ENCODE measurements at regions not wholly inside any gene's neighbourhood (a gene's known extent, or its start where the extent isn't known, plus 50 kb on each side); places are given as distances from the start of the nearest gene placed in this dataset.
"Not testable (repeated sequence)": the region's sequence is repeated elsewhere in the genome, so short reads cannot be mapped to it uniquely, and the experiment has no call there.

GRCh38 chr4:59643682-59644081 is 1556.4 kb upstream of the ADGRL3 start:
- Mint-ChIP-seq H3K9me3 (peaks cover 8% of the 10 kb centered on the region), H3K4me1 (no peaks in the 10 kb centered on the region), H3K27ac (no peak overlapping the region)

GRCh38 chr4:59644765-59645164 is 1555.4 kb upstream of the ADGRL3 start:
- H3K27ac Mint-ChIP-seq: no peak overlapping the region
- no peak overlapping the region for H3K4me3 Mint-ChIP-seq
- no peaks in the 10 kb centered on the region for H3K27me3 Mint-ChIP-seq
- no peaks in the 10 kb centered on the region for H3K9me3 Mint-ChIP-seq
- H3K4me1 Mint-ChIP-seq: no peaks in the 10 kb centered on the region
- H3K36me3 Mint-ChIP-seq: no peaks in the 10 kb centered on the region

More at GRCh38 chr4:59643682-59644081, 1556.4 kb upstream of the ADGRL3 start:
- H3K27me3 Mint-ChIP-seq: no peaks in the 10 kb centered on the region
- no peaks in the 10 kb centered on the region for H3K36me3 Mint-ChIP-seq
- no peak overlapping the region for H3K4me3 Mint-ChIP-seq

- H3K4me1 Mint-ChIP-seq: no peaks in the 10 kb centered on the region
- H3K27me3 Mint-ChIP-seq: no peaks in the 10 kb centered on the region
- no peak overlapping the region for H3K4me3 Mint-ChIP-seq
- H3K36me3 Mint-ChIP-seq: no peaks in the 10 kb centered on the region
- H3K27ac Mint-ChIP-seq: no peak overlapping the region
- H3K9me3 Mint-ChIP-seq: peaks cover 5% of the 10 kb centered on the region
These were observed 1554.0 kb upstream of the ADGRL3 start for GRCh38 chr4:59646082-59646481.

GRCh38 chr4:59647011-59647410 is 1553.1 kb upstream of the ADGRL3 start:
- Mint-ChIP-seq H3K36me3 (no peaks in the 10 kb centered on the region), H3K9me3 (peaks cover 5% of the 10 kb centered on the region), H3K27me3 (no peaks in the 10 kb centered on the region), H3K27ac (no peak overlapping the region), H3K4me3 (no peak overlapping the region), H3K4me1 (no peaks in the 10 kb centered on the region)

DNA sequence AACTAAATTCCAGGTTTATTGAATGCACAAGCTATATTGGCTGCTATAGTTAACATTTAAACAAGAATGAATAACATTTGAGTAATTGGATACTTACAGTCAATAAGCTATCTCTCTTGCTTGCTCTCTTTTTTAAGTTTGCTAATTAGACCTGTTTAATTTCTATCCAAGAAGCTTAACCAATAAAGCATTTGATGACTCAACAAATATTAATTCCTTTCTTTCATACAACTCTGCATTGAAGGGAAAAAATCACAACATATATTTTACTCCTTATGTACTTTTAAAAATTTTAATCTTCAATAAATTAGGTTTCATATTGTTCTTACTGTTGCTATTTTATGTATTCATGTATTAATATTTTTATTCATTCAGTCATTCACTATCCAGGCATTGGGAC is 1552.6 kb upstream of the ADGRL3 start:
- Mint-ChIP-seq H3K4me3 (no peak overlapping the region), H3K27ac (no peak overlapping the region), H3K36me3 (no peaks in the 10 kb centered on the region), H3K4me1 (no peaks in the 10 kb centered on the region), H3K27me3 (no peaks in the 10 kb centered on the region), H3K9me3 (peaks cover 5% of the 10 kb centered on the region)

- Mint-ChIP-seq H3K4me1 (no peaks in the 10 kb centered on the region), H3K27me3 (no peaks in the 10 kb centered on the region), H3K9me3 (peaks cover 5% of the 10 kb centered on the region), H3K36me3 (no peaks in the 10 kb centered on the region), H3K27ac (no peak overlapping the region), H3K4me3 (no peak overlapping the region)
These were observed 1549.3 kb upstream of the ADGRL3 start for GRCh38 chr4:59650861-59651260.

DNA sequence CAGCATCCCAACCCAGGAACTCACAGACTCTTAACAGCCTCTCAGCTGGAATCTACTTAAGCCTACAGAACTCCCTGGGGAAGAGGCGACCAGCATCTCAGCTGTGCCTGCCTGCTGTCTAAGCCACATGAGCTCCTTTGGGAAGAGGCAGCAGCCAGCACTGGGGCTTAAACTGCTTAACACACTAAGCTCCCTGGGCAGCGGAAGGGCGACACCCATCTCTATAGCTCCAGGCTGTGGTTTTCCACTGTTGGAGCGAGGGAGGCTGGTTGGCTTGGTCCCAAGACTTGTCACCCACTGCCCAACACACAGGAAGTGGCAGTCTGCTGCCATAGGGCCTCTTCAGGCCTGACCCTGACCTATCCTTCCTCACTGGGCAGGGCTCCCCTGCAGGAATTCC is 1544.1 kb upstream of the ADGRL3 start:
- Mint-ChIP-seq H3K4me3 (no peak overlapping the region), H3K9me3 (peaks cover 12% of the 10 kb centered on the region), H3K4me1 (no peaks in the 10 kb centered on the region), H3K27me3 (no peaks in the 10 kb centered on the region), H3K36me3 (no peaks in the 10 kb centered on the region), H3K27ac (no peak overlapping the region)

DNA sequence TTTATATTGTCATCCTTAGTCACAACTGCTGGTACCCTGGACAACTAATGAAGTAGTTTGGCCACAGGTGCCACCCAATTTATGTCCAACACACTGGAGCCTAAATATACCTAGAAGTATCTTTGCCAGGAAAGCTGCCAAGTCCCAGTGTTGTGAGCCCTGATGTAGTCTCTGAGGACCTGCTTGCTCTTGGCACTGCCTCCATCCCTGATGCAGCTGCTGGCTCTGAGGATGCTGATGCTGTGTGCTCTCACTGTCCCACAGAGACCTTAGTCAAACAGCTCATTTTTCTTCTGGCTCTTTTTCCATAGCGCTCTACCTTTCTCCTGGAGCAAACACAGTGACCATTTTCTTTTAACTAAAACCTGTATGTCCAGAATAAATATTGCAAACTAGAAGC is 1535.4 kb upstream of the ADGRL3 start:
- H3K27me3 Mint-ChIP-seq: no peaks in the 10 kb centered on the region
- no peak overlapping the region for H3K4me3 Mint-ChIP-seq
- no peaks in the 10 kb centered on the region for H3K36me3 Mint-ChIP-seq

GRCh38 chr4:59666645-59667044 is 1533.5 kb upstream of the ADGRL3 start:
- H3K36me3 Mint-ChIP-seq: no peaks in the 10 kb centered on the region
- H3K4me3 Mint-ChIP-seq: no peak overlapping the region
- H3K27me3 Mint-ChIP-seq: no peaks in the 10 kb centered on the region
- H3K27ac Mint-ChIP-seq: no peak overlapping the region
- H3K4me1 Mint-ChIP-seq: no peaks in the 10 kb centered on the region
- H3K9me3 Mint-ChIP-seq: peaks cover 9% of the 10 kb centered on the region

More for the DNA sequence above, 1535.4 kb upstream of the ADGRL3 start:
- peaks cover 9% of the 10 kb centered on the region for H3K9me3 Mint-ChIP-seq
- H3K27ac Mint-ChIP-seq: no peak overlapping the region
- no peaks in the 10 kb centered on the region for H3K4me1 Mint-ChIP-seq

- Mint-ChIP-seq H3K4me3 (no peak overlapping the region), H3K27me3 (no peaks in the 10 kb centered on the region), H3K4me1 (no peaks in the 10 kb centered on the region), H3K27ac (no peak overlapping the region), H3K36me3 (no peaks in the 10 kb centered on the region), H3K9me3 (peaks cover 10% of the 10 kb centered on the region)
These were observed 1529.1 kb upstream of the ADGRL3 start for GRCh38 chr4:59671037-59671436.

GRCh38 chr4:59676389-59676788 is 1523.7 kb upstream of the ADGRL3 start:
- Mint-ChIP-seq H3K36me3 (no peaks in the 10 kb centered on the region), H3K4me3 (no peak overlapping the region), H3K4me1 (no peaks in the 10 kb centered on the region), H3K27ac (no peak overlapping the region), H3K9me3 (peaks cover 5% of the 10 kb centered on the region), H3K27me3 (no peaks in the 10 kb centered on the region)

GRCh38 chr4:59676992-59677391 is 1523.1 kb upstream of the ADGRL3 start:
- H3K9me3 Mint-ChIP-seq, H3K27ac Mint-ChIP-seq, H3K4me3 Mint-ChIP-seq, H3K4me1 Mint-ChIP-seq, H3K27me3 Mint-ChIP-seq, H3K36me3 Mint-ChIP-seq: not testable (repeated sequence)

GRCh38 chr4:59685626-59686025 is 1514.5 kb upstream of the ADGRL3 start:
- Mint-ChIP-seq H3K4me3 (no peak overlapping the region), H3K9me3 (no peaks in the 10 kb centered on the region), H3K36me3 (no peaks in the 10 kb centered on the region), H3K4me1 (no peaks in the 10 kb centered on the region), H3K27ac (no peak overlapping the region), H3K27me3 (no peaks in the 10 kb centered on the region)

DNA sequence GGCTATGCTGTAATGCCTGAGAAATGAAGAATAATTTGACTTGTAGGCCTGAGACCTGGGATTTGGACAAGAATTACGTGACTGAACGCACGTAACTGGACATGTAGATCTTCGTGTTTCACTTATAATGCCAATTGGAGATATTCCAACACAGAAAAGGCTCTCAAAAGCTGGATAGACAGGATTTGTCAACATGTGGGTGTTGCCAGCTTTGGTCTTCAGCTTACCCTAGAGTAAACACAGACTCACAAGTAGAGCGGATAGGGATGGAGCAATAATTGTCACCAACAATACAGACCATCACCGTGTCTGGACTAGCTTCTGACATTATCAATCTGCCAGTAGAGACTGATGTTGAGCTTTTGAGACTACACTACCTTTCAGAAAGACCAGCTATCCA is 1511.0 kb upstream of the ADGRL3 start:
- no peaks in the 10 kb centered on the region for H3K4me1 Mint-ChIP-seq
- H3K4me3 Mint-ChIP-seq: no peak overlapping the region
- no peaks in the 10 kb centered on the region for H3K9me3 Mint-ChIP-seq
- H3K27ac Mint-ChIP-seq: no peak overlapping the region
- no peaks in the 10 kb centered on the region for H3K36me3 Mint-ChIP-seq
- no peaks in the 10 kb centered on the region for H3K27me3 Mint-ChIP-seq

DNA sequence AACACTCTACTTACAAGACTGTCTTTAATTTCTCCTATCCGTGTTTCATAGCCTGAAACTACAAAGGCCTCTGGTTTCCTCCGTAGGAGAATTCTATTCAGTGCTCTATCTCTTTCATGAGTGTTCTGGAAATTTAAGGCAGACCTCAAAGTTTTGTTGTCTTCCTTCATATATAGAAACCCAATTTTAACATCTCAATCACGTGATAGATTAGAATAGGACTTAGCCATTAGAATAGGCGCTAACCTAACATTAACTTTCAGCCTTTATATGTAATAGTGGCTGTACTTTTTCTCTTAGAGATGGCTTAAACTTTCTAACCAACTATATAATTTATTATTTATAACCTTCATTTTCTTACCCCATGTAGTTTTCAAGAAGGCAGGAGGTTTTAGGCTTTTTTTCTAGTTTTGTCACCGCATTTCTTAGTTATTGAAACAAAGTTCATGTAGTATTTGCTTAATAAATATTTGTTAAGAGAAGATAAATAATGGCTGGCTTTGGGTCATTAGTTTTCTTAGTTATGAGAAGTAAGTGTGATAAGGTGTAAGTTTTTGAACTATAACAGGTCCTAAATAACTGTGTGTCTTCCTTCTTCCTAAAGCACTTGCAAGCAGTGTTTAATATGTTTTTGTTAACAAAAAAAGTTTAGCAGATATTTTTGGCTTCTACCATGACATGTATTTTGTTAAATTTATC is 1504.6 kb upstream of the ADGRL3 start:
- no peaks in the 10 kb centered on the region for H3K4me1 Mint-ChIP-seq
- H3K36me3 Mint-ChIP-seq: no peaks in the 10 kb centered on the region
- H3K27me3 Mint-ChIP-seq: no peaks in the 10 kb centered on the region
- H3K4me3 Mint-ChIP-seq: no peak overlapping the region
- no peak overlapping the region for H3K27ac Mint-ChIP-seq
- H3K9me3 Mint-ChIP-seq: peaks cover under 1% of the 10 kb centered on the region

DNA sequence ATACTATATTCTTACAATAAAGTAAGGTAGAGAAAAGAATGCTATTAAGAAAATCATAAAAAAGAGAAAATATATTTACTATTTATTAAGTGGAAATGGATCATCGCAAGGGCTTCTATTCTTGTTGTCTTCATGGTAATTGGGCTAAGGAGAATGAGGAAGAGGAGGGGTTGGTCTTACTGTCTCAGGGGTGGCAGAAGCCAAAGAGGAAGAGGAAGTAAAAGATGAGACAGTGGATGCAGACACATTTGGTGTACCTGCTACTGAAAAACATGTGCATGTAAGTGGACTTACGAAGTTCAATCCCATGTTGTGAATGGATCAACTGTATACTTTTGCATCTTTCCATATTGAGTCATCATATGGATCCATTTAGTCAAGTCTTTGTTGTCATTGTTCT is 1502.1 kb upstream of the ADGRL3 start:
- Mint-ChIP-seq H3K36me3 (no peaks in the 10 kb centered on the region), H3K27ac (no peak overlapping the region), H3K9me3 (peaks cover 7% of the 10 kb centered on the region), H3K4me1 (no peaks in the 10 kb centered on the region), H3K27me3 (no peaks in the 10 kb centered on the region), H3K4me3 (no peak overlapping the region)

DNA sequence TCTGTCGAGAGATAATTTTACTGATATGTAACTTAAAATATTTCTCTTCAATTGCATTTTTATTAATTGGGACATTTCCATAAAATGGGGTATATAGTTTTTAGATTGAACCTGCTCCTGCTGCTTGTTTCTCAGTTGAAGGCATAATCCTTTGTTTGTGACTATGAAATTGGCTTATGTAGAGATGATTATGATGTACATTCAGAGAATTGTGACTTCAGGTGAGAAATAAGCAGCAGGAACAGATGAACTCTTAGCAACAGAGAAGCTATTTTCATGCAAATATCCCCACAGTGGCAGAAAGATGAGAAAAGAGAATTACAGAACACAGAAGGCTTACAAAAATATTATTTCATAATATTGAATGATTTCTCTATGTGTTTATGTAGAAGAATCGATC is 1499.5 kb upstream of the ADGRL3 start:
- H3K4me3 Mint-ChIP-seq: no peak overlapping the region
- no peak overlapping the region for H3K27ac Mint-ChIP-seq
- no peaks in the 10 kb centered on the region for H3K27me3 Mint-ChIP-seq
- peaks cover 10% of the 10 kb centered on the region for H3K9me3 Mint-ChIP-seq
- no peaks in the 10 kb centered on the region for H3K36me3 Mint-ChIP-seq
- H3K4me1 Mint-ChIP-seq: no peaks in the 10 kb centered on the region

All from activated naive CD4-positive, alpha-beta T cell treated with anti-CD3 and anti-CD28 coated beads, Interleukin-2, amount 50 U/mL, for 24 hours (primary cell).